COLO829 (cell line): ENCODE measurements at regions not wholly inside any gene's neighbourhood (a gene's known extent, or its start where the extent isn't known, plus 50 kb on each side); places are given as distances from the start of the nearest gene placed in this dataset.
A peak's percentile ranks its signal among the peaks of the same experiment; 100 is the strongest.
"Not testable (repeated sequence)": the region's sequence is repeated elsewhere in the genome, so short reads cannot be mapped to it uniquely, and the experiment has no call there.

Experiments
- DNase-seq: peaks from one replicate; pipeline ENCODE4 v3.0.0; 2012; ENCODE audit warnings: low spot score

GRCh38 chr4:158958489-158959270, 144.2 kb upstream of the RAPGEF2 start:
- peak; percentile 65 for DNase-seq

GRCh38 chr4:158962393-158962792, 140.5 kb upstream of the RAPGEF2 start:
- peak; percentile 28 for DNase-seq

GRCh38 chr4:158963282-158963681, 139.6 kb upstream of the RAPGEF2 start:
- DNase-seq = not testable (repeated sequence)

GRCh38 chr4:158964114-158964727, 138.7 kb upstream of the RAPGEF2 start:
- DNase-seq = no peak

GRCh38 chr4:158964728-158965124, 138.2 kb upstream of the RAPGEF2 start:
- DNase-seq = no peak

GRCh38 chr4:158965226-158965625, 137.7 kb upstream of the RAPGEF2 start:
- DNase-seq = no peak

GRCh38 chr4:158966091-158966490, 136.8 kb upstream of the RAPGEF2 start:
- DNase-seq = no peak

- no peak for DNase-seq
Measured at GRCh38 chr4:158968961-158969360, 133.9 kb upstream of the RAPGEF2 start.

GRCh38 chr4:158970812-158971211, 132.1 kb upstream of the RAPGEF2 start:
- DNase-seq = no peak

- DNase-seq = not testable (repeated sequence)
Measured at GRCh38 chr4:158974438-158974837, 128.4 kb upstream of the RAPGEF2 start.

GRCh38 chr4:158980711-158981110, 122.2 kb upstream of the RAPGEF2 start:
- DNase-seq = not testable (repeated sequence)

- DNase-seq = no peak
Measured at GRCh38 chr4:158991534-158992155, 111.2 kb upstream of the RAPGEF2 start.

- no peak for DNase-seq
Measured at GRCh38 chr4:158993891-158994290, 109.0 kb upstream of the RAPGEF2 start.

GRCh38 chr4:158995040-158995439, 107.8 kb upstream of the RAPGEF2 start:
- DNase-seq = no peak

- DNase-seq = no peak
Measured at GRCh38 chr4:158995965-158996364, 106.9 kb upstream of the RAPGEF2 start.

- DNase-seq = peak; percentile 63
Measured at GRCh38 chr4:158996669-158997074, 106.2 kb upstream of the RAPGEF2 start.

GRCh38 chr4:158997660-158998349, 105.1 kb upstream of the RAPGEF2 start:
- DNase-seq = no peak

GRCh38 chr4:158998624-158999023, 104.3 kb upstream of the RAPGEF2 start:
- no peak for DNase-seq

GRCh38 chr4:158999166-158999682, 103.7 kb upstream of the RAPGEF2 start:
- DNase-seq = no peak

- no peak for DNase-seq
Measured at GRCh38 chr4:158999849-159000248, 103.0 kb upstream of the RAPGEF2 start.

- no peak for DNase-seq
Measured at GRCh38 chr4:159002950-159003349, 99.9 kb upstream of the RAPGEF2 start.
